Lung (tissue), 11 donors: ENCODE measurements at regions not wholly inside any gene's neighbourhood (a gene's known extent, or its start where the extent isn't known, plus 50 kb on each side); places are given as distances from the start of the nearest gene placed in this dataset.
A peak's percentile ranks its signal among the peaks of the same experiment; 100 is the strongest.

Source experiments
- ATAC-seq: fragments of 200-7000 bp; cut with Tn5 transposase; one replicate; pipeline ENCODE4 v1.9.1; 2020; ENCODE audit warnings: moderate number of reproducible peaks; ENCODE audit not compliant: insufficient read depth, low FRiP score
- DNase-seq, 3 donors: peaks; one replicate each; pipeline ENCODE4 v3.0.0-alpha.2; 2013 to 2017
- H3K27ac ChIP-seq, 2 donors: one replicate each; pipeline ENCODE4 v1.5.1; 2013; ENCODE audit warnings: mild to moderate bottlenecking in 2 of 2, moderate library complexity in 2 of 2, control low read depth in 1 of 2, inconsistent platforms in 1 of 2, low read depth in 1 of 2, low read length in 1 of 2
- H3K27me3 ChIP-seq, 3 donors: one replicate each; pipeline ENCODE4 v1.5.1; 2013; ENCODE audit warnings: low read length in 2 of 3; ENCODE audit not compliant: control insufficient read depth in 3 of 3, insufficient read depth in 3 of 3
- H3K36me3 ChIP-seq, 4 donors: one replicate each; pipeline ENCODE4 v1.5.1; 2013; ENCODE audit warnings: low read length in 4 of 4, mild to moderate bottlenecking in 1 of 4, moderate library complexity in 1 of 4; ENCODE audit not compliant: control insufficient read depth in 4 of 4, insufficient read depth in 4 of 4
- H3K4me1 ChIP-seq, 5 donors: one replicate each; pipeline ENCODE4 v1.5.1; 2013; ENCODE audit warnings: low read length in 5 of 5, mild to moderate bottlenecking in 2 of 5, moderate library complexity in 1 of 5; ENCODE audit not compliant: control insufficient read depth in 5 of 5, insufficient read depth in 5 of 5
- H3K4me3 ChIP-seq: one replicate; pipeline ENCODE4 v1.5.1; 2013; ENCODE audit warnings: mild to moderate bottlenecking, control low read depth, moderate library complexity
- H3K9ac ChIP-seq, 2 donors: one replicate each; pipeline ENCODE4 v1.5.1; 2013; ENCODE audit warnings: low read length in 2 of 2, control low read depth in 1 of 2; ENCODE audit not compliant: insufficient read depth in 1 of 2
- H3K9me3 ChIP-seq, 4 donors: one replicate each; pipeline ENCODE4 v1.5.1; 2013; ENCODE audit warnings: low read length in 3 of 4, mild to moderate bottlenecking in 1 of 4, moderate library complexity in 1 of 4; ENCODE audit not compliant: control insufficient read depth in 4 of 4, insufficient read depth in 3 of 4
- WGBS, 2 donors: extraction: QIAGEN DNeasy Blood & Tissue Kit; methylation state at CpG; one replicate each; pipeline ENCODE4 v1.1.7; 2013; 5-methylcytosine and 5-hydroxymethylcytosine counted together
- TF ChIP-seq, protein P1 (sequence below): IDR thresholded peaks from 2 replicates; pipeline ENCODE4 v1.5.1; 2012; ENCODE audit warnings: mild to moderate bottlenecking; ENCODE audit errors: control extremely low read depth, extremely low read depth
- donor health status: control.
- donor health status: control.
- donor health status: Bipolar disorder and iron deficiency.
- donor health status: healthy.
- donor health status: DM: yes; HTN: yes; CAD: no.

GRCh38 chr17:77345260-77345910, 204.6 kb downstream of the SEC14L1 start:
- no peak overlapping the region for H3K9ac ChIP-seq
- H3K27me3 ChIP-seq: no peaks in the 10 kb centered on the region
- H3K4me3 ChIP-seq: no peak overlapping the region
- TF ChIP-seq, protein P1, sequence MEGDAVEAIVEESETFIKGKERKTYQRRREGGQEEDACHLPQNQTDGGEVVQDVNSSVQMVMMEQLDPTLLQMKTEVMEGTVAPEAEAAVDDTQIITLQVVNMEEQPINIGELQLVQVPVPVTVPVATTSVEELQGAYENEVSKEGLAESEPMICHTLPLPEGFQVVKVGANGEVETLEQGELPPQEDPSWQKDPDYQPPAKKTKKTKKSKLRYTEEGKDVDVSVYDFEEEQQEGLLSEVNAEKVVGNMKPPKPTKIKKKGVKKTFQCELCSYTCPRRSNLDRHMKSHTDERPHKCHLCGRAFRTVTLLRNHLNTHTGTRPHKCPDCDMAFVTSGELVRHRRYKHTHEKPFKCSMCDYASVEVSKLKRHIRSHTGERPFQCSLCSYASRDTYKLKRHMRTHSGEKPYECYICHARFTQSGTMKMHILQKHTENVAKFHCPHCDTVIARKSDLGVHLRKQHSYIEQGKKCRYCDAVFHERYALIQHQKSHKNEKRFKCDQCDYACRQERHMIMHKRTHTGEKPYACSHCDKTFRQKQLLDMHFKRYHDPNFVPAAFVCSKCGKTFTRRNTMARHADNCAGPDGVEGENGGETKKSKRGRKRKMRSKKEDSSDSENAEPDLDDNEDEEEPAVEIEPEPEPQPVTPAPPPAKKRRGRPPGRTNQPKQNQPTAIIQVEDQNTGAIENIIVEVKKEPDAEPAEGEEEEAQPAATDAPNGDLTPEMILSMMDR: no peak
- ATAC-seq: no peak
- peak overlapping the region in 1 of 2 donors; percentile 47 for H3K27ac ChIP-seq
- no peaks in the 10 kb centered on the region for H3K36me3 ChIP-seq
- peaks cover 0 to 3% (median 1%) of the 10 kb centered on the region in 4 donors for H3K9me3 ChIP-seq
- WGBS, 2 donors: 95 to 96% methylated on average over 9 of the region's 9 CpGs
- H3K4me1 ChIP-seq: peaks cover 0 to 27% (median 7%) of the 10 kb centered on the region in 5 donors
- no peak for DNase-seq

GRCh38 chr17:77346765-77347164, 206.0 kb downstream of the SEC14L1 start:
- Histone ChIP-seq H3K9ac (no peak overlapping the region), H3K27ac (no peak overlapping the region), H3K27me3 (no peaks in the 10 kb centered on the region), H3K36me3 (no peaks in the 10 kb centered on the region), H3K4me1 (peaks cover 0 to 31% (median 16%) of the 10 kb centered on the region in 5 donors), H3K9me3 (peaks cover 0 to 3% (median 1%) of the 10 kb centered on the region in 4 donors), H3K4me3 (no peak overlapping the region)
- WGBS, 2 donors: 96 to 98% methylated on average over 3 of the region's 3 CpGs
- DNase-seq (no peak), ATAC-seq (no peak)
- TF ChIP-seq, protein P1: no peak

GRCh38 chr17:77347544-77347943, 206.8 kb downstream of the SEC14L1 start:
- H3K27me3 ChIP-seq: no peaks in the 10 kb centered on the region
- no peak overlapping the region for H3K27ac ChIP-seq
- H3K9ac ChIP-seq: no peak overlapping the region
- H3K9me3 ChIP-seq: peaks cover 0 to 3% (median 1%) of the 10 kb centered on the region in 4 donors
- TF ChIP-seq, protein P1: no peak
- 93% methylated on average over 4 of the region's 4 CpGs for WGBS, 2 donors
- no peak overlapping the region for H3K4me3 ChIP-seq
- no peaks in the 10 kb centered on the region for H3K36me3 ChIP-seq
- ATAC-seq (no peak), DNase-seq (no peak)
- H3K4me1 ChIP-seq: peaks cover 0 to 27% (median 18%) of the 10 kb centered on the region in 5 donors
